DMS53 (cell line): ENCODE measurements at regions not wholly inside any gene's neighbourhood (a gene's known extent, or its start where the extent isn't known, plus 50 kb on each side); places are given as distances from the start of the nearest gene placed in this dataset.

ENCODE experiments used
- DNase-seq: peaks from one replicate; lab custom pipeline; 2025; lab: John Stamatoyannopoulos, UW

DNA sequence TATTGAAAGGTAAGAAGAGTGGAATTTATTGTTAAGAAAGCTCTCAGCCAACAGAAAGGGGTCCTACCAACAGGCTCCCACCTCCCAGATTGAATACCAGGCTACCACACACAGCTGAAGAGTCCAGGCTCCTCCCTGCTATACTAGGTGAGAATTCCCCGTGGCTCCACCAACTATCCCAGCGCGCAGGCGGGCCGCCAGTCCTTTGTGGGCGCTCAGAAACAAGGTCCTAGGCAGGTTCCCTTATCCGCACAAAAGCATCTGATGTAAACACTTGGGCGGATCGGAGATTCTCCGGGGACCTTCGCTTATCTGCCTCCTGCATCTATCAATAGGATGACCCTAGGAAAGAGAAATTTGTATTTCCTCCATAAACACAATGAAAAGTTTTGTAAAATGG is 423.9 kb upstream of the ADGRL4 start:
- no peak for DNase-seq

DNA sequence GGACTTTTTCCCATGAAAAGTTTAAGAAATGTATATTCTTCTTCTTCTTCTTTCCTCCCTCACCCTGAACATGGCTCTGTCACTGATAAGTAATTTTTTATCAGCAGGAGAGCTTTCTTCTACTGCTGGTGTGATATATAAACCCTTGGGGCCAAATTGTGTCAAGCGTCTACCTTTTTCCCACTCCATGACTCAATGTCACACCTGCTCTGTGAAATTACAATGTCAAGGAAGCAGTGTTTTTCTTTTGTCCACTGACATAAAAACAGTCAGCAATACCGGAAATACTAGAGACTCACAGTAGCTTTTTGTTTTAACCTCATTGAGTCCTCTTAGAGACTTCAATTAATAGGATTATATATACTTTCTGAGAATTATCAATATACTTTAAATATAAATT is 416.2 kb upstream of the ADGRL4 start:
- DNase-seq, result peak; percentile 62

DNA sequence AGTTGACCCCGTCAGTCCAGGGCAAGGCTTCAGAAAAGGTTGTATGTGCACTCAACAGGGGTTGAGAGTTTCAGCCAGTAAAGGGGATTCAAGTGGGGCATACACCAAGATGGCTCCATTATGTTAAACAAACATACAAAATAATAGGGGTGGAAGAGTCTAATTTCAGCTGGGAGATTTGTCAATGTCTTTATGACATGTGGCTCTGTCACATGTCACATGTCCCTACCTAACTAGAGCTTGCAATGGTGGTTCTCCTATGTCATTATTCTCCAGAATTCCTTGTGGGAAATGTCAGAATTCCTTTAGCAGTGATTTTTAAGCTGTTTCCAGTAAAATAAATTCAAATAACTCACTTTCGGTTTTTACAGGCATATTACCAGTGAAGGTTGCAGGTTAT is 392.0 kb upstream of the ADGRL4 start:
- no peak for DNase-seq

DNA sequence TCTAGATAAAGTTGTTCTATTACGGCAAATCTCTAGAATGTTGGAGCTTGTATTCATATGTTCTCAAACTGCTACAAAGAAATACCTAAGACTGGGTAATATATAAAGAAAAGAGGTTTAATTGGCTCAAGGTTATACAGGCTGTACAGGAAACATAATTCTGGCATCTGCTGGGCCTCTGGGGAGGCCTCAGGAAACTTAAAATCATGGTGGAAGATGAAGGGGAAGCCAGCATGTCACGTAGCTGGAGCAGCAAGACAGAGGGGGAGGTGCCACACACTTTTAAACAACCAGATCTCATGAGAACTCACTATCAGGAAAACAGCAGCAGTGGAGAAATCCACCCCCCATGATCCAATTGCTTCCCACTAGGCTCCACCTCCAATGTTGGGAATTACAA is 390.4 kb upstream of the ADGRL4 start:
- no peak for DNase-seq

DNA sequence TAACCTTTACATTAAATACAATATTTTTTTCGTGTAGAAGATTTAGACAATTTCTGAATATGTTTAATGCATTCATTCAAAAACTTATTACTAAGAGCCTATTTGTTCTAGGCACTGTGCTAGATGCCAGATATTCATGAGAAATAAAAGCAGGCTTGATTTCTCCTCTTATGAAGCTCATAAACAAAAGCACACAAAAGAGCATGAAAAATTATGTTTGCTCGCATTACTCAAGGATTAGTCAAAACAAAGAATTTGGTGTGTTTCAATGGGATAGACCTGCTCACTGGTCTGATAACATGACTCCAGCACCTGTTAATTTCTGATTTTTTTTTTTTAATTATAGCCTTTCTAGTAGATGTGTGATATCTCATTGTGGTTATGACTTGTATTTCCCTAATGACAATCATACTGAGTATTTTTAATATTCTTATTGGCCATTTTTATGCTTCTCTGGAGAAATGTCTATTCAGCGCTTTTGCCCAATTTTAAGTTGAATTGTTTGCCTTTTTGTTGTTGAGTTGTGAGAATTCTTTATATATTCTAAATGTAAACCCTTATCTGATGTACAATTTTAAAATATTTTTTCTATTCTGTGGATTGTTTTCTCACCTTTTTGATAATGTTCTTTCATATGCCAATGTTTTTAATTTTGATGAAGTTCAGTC is 382.3 kb upstream of the ADGRL4 start:
- DNase-seq, result peak; percentile 34

DNA sequence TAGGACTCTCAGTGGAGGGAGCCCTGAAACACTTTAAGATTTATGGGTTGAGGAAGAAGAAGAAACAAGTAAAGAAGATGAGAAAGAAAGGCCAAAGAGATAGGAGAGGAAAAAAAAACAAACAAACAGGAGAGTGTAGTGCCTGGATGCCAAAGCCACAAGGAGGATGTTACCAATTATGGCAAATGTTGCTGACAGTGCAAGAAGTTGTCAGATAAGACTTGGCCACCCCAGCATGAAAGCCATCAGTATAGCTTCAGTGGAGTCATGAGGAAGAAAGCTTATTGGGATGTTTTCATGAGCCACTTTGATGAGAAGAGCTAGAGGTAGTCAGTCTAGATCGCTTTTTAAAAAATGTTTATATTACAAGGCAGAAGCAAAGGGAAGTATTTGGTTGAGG is 380.2 kb upstream of the ADGRL4 start:
- DNase-seq, result no peak

DNA sequence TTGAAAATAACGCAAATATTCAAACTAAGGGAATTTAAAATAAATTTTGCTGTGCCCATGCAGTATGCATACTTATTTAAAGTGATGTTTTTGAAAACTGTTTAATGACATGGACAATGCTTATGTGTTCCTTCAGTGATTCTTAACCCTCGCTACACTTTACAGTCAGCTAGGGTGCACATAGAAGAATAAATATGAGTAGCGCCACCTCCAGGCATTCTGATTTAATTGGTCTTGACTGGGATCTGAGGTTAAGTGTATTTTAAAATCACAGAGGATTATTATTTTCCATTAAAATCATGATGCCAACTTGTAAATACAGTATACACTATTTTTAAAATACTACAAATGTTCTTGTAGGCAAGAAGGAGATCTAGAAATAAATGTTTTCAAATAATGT is 373.5 kb upstream of the ADGRL4 start:
- peak; percentile 12 for DNase-seq

DNA sequence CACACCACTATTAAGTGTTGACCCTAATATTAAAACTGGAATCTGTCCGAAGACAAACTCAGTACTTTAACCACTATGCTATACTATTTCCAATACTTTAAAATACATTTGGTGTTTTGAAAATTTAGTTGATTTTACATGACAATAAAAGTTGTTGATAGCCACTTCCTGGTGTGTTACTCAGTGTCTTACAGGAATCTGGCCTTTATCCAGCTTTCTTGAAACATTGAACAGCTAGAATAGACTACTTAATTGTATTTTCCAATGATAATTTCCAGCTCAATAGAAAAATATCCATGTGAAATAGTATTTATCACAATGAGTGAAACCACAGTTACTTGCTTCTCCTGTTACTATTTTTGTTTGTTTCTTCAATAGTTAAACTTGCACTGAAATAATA is 369.6 kb upstream of the ADGRL4 start:
- no peak for DNase-seq

DNA sequence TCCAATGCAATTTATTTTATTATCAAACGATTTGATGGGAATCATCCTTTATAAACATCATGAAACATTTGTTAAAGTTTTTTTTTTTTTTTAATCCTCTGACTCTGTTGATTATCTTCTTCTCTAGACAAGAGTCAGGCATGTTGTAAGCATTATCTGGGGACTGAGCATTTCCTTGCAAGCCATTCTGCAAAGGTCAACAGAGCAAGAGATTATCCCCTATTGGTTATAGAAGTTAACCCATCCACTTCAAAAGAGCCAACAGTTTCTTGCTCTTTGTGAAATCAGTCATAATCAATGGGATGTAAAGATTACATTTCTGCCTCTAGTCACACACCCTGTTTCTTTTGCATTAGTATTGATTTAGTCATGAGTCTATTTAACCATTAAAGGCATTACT is 368.8 kb upstream of the ADGRL4 start:
- DNase-seq, result no peak

DNA sequence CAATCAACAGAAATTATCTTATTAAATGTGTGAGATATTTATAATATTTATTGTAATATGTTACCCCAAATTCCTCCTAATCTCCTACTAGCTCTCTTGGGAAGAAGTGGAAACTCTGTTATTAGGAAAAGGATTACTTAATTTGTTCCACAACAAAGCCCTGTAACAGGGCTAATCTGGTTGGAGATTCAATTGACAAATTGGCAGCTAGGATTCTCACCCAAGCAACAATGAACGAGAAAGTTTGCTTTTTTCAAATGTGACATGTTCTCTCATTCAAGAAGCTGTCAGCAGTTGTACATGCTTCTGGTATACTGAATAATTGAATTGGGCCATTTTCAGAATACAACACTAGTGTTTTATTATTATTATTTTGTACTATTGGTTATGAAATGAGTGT is 367.9 kb upstream of the ADGRL4 start:
- no peak for DNase-seq

DNA sequence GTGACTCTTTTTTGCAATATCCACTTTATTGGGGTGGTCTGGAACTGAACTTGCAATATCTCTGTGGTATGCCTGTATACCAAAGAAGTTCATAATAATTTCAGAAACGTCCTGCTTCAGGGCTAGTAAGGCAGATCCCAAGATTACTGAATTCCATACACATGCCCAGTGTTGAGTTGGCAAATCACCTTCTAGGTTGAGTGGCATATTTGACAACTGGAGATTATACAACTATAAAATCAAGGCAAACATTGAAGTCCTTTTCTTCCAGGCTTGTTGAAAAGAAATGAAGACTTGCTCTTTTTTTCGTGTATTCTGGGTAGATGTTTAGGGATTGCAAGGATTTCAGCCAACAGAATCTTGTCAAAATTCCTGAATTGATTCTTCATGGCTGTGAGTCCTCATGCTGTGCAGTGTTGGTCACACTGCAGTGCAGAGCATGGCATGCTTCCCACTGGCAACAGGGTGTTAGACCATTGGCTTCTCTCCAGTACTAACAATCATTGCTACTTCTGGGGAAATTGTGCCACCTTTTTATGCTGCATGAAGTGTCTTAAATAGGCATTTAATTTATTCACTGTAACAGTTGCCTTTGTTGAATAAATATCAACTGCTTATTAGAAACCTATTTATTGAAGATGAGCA is 367.1 kb upstream of the ADGRL4 start:
- peak; percentile 35 for DNase-seq

DNA sequence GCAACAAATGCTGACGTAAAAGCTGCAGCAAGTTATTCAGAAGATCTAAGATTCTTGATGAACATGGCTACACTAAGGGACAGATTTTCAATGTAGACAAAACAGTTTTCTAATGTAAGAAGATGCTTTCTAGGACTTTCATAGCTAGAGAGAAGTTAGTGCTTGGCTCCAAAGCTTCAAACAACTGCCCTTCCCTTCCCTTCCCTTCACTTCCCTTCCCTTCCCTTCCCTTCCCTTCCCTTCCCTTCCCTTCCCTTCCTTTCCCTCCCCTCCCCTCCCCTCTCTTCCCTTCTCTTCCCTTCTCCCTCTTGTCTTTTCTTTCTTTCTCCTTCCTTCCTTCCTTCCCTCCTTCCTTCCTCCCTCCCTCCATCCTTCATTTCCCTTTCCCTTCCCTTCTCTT is 365.3 kb upstream of the ADGRL4 start:
- DNase-seq, result no peak

DNA sequence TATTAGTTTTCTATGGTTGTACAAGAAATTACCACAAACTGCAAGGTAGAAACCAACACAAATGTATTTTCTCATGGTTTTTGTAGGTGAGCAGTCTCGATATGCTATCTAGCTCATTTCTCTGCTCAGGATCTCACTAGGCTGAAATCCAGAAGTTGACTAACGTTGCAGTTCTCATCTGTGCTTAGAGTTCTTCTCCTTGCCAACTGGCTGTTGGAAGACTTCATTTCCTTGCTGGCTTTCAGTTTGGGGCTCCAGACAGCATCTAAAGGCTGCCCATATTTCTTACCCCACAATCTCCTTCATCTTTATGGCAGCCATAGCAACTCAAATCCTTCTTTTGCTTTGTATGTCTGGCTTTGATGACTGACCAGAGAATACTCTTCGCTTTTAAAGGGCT is 362.6 kb upstream of the ADGRL4 start:
- DNase-seq, result no peak

DNA sequence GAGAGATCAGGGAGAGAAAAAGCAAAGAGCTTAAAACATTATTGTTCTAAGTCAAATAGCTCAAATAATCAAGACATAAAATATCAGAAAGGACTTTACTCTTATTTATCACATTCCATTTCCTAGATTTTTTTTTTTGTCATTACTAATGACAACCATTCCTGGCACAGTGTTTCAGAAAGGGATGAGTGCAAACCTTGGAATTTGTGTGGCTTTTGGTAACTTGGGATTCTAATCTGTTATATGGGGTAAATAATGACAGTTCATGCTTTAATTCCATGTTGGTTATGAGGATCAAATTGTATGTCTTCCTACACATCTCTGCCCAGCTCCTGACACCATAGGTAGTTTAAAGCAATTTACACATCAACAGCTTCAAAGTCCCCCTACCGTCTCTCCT is 358.4 kb upstream of the ADGRL4 start:
- no peak for DNase-seq

DNA sequence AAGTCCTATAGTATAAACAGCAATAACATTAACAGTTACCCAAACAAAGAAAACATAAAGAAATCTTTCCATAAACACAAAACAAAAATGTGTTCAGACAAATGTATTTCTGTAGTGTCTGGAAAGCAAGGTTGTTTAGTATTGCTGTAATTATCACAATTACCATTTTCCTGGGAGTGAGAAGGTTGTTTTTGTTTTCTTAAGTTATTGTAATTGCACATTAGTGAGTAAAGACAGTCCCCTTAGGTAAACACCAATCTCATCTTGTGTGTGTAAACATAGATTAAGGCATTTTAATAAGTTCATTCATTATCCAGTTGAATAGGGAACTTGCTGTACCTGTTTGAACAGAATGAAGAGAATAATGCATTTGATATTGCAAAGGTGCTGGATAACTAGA is 356.9 kb upstream of the ADGRL4 start:
- DNase-seq, result no peak

DNA sequence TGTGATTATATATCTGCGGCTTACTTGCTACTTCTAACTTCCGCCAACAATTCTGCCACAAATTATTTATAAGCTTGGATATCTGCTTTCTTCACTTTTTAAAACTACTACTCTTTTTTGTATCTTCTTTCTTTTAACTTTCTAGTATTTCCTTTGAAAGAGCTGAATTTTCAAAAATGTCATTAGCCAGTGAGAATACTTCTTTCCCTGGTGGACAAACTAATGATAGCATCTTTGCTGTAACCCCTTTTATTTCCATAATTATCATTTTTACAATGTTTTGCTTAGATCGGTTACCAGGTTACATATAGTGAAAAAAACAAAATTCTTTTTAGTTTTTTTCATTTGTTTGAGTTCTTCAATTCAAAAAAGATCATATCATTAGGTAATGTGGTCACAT is 355.9 kb upstream of the ADGRL4 start:
- DNase-seq, result no peak

DNA sequence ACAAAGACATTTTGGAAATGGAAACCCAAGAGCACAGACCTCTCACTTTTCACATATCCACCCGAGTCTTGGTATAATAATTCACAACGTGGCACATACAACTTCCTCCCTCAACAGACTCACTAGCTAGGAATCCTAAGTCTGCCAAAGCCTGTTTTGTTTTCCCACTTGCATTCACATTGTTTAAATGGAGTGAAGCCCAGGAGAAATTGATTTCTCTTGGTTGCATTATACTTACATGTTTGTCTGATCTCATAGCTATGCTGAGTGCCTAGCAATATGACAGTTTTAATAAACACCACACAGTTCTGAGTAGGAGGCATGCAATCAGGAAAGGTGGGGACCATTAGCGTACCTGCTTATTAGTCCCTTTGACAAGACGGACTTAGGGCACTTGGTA is 348.6 kb upstream of the ADGRL4 start:
- no peak for DNase-seq

DNA sequence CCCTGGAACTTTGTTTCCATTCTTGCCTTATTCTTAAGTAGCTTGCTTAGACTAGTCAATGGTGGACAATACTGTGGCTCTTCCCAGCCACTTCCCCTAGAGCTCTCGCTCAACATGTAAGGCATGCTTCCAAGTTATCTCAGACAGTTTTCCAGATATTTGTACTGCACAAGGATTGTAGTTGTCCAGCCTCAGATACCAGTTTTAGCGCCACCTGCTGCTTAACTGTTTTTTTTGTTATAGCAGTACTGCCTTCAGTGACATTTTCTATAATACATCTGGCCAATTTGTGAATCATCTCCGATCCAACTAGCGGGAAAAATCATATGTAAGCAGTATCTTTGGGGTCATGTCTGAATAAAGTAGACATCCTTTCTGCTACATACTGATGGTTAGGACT is 346.7 kb upstream of the ADGRL4 start:
- peak; percentile 83 for DNase-seq

DNA sequence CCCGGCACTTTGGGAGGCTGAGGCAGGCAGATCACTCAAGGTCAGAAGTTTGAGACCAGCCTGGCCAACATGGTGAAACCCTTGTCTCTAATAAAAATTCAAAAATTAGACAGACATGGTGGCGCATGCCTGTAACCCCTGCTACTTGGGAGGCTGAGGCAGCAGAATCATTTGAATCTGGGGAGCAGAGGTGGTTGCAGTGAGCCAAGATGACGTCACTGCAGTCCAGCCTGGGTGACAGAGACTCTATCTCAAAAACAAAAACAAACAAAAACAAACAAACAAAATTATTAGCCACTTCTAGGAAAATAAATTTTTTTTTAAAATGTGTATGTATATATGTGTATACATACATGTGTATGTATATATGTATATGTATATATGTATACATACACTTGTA is 320.3 kb upstream of the ADGRL4 start:
- no peak for DNase-seq

DNA sequence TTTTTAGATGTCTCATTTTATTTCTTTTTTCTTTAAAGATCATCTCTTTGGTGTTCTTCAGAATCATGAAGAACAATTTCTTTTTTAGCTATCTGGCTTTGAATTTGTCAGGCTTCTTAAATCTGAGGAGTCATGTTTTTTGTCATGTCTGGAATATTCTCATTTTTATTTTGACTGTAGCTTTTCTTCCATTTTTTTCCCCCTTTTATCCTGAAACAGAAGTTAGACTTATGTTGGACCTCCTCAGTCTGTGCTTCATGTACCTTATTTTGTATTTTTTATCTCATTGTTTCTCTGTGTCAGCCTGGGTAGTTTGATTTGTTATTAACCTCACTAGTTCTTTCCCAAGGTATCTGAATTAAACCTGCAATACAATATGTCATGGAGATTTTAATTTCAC is 319.2 kb upstream of the ADGRL4 start:
- no peak for DNase-seq

DNA sequence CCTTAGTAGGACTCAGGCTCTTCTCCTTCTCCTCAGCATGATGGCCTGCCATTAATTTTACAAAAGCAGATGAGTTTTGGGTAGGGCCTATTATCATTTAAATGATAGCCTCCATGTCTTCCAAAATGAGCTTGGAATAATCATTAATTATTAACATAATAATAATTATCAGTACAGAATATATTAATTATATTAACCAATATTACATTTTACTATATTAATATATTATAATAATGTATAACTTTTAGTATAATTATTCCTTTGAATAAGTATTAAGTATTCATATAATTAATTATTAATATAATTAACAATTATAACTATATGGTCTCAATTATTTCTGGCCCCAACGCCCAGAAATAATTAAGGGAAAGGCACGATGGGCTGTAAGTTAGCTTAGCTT is 318.6 kb upstream of the ADGRL4 start:
- no peak for DNase-seq

DNA sequence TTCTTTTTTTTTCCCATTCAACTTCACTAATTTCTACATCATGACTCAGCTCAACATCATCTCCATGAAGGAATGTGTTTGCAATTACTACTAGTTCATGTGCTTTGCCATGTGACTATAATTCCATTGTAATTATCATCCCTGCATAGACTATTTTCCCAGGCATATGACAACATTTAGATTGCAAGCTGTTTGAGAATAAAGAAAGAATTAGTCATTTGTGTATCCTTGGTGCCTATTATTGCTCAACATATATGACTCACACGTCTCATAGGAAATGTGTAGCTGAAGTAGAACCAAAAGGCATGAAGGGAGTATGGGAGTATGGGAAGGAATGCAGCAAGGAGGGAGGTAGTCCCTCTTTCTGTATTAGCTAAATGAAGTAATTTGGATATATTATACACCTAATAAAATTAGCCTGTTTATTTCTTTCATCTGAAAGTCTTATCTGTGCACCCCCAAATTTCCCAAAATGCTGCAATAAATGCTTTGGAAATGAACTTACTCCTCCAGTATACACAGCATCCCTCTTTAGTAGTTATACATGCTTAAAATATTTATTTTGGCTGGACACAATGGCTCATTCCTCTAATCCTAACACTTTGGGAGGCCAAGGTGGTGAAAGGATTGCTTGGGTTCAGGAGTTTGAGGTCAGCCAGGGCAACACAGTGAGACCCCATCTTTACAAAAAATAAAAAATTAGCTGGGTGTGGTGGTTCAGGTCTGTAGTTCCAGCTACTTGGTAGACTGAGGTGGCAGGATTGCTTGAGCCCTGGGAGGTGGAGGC is 316.9 kb upstream of the ADGRL4 start:
- peak; percentile 78 for DNase-seq

DNA sequence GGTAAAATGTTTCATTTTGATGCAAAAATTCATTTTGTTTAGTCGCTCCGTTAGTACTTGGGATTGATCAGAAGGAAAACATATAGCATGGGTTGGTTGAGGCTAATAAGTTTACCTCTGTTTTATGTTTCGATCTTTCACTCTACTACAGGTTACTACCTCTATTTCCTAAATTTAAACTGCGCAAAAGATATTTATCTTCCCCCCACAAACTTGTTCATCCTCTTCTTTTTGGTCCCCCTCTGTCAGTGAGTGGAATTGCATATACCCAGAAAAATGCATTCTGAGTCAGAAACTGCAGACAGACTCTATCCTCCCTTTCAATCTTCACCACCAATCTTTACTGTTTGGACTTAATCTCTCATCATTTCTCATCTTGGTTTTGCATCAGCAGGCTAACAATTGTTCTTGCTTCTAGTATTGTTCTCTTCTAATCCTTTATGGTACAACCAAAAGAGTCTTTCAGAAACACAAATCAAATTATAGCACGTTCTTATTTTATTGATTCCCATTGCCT is 316.0 kb upstream of the ADGRL4 start:
- DNase-seq, result no peak
